ENCODE measurements at regions not wholly inside any gene's neighbourhood (a gene's known extent, or its start where the extent isn't known, plus 50 kb on each side); places are given as distances from the start of the nearest gene placed in this dataset.

GRCh38 chr9:78493166-78493742, 196.3 kb downstream of the PSAT1 start (continued):
- no peak for TF ChIP-seq CHD7 (IDR thresholded peaks at IDR 0.05; ENCODE audit: insufficient replicate concordance, low read length)
